Coronary artery (tissue), 2 donors: ENCODE measurements at regions not wholly inside any gene's neighbourhood (a gene's known extent, or its start where the extent isn't known, plus 50 kb on each side); places are given as distances from the start of the nearest gene placed in this dataset.

Experiments used
- DNase-seq: peaks from one replicate; pipeline ENCODE4 v3.0.0-alpha.2; 2017; ENCODE audit warnings: low spot score
- H3K27ac ChIP-seq, 2 donors: fragments of 200-600 bp; sonication (generic); one replicate each; pipeline ENCODE4 v1.5.1; 2016 to 2019
- H3K4me3 ChIP-seq: fragments of 200-600 bp; sonication (generic); 2 replicates; pipeline ENCODE4 v1.5.1; 2016; ENCODE audit warnings: mild to moderate bottlenecking, moderate library complexity
- TF ChIP-seq, protein P1 (sequence below): fragments of 200-600 bp; sonication (generic); IDR thresholded peaks from one replicate; pipeline ENCODE4 v1.5.1; 2019; ENCODE audit warnings: antibody characterized with exemption

DNA sequence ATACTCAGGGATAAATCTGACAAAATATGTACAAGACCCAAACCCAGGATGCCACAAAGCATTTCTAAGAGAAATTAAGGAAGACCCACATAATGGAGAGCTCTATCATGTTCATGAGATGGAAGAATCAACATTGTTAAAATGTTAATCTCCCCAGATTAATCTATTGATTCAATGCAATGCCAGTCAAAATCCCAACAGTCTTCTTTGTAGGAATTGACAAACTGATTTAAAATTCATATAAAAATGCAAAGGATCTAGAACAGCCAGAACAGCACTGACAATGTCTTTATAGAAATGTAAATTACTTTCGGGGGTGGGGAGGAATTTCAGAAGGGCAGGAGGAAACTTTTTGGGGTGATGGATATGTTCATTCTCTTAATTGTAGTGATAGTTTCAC is 281.6 kb upstream of the SEMA6A start:
- no peak overlapping the region for H3K4me3 ChIP-seq
- no peak for DNase-seq
- TF ChIP-seq, protein P1, sequence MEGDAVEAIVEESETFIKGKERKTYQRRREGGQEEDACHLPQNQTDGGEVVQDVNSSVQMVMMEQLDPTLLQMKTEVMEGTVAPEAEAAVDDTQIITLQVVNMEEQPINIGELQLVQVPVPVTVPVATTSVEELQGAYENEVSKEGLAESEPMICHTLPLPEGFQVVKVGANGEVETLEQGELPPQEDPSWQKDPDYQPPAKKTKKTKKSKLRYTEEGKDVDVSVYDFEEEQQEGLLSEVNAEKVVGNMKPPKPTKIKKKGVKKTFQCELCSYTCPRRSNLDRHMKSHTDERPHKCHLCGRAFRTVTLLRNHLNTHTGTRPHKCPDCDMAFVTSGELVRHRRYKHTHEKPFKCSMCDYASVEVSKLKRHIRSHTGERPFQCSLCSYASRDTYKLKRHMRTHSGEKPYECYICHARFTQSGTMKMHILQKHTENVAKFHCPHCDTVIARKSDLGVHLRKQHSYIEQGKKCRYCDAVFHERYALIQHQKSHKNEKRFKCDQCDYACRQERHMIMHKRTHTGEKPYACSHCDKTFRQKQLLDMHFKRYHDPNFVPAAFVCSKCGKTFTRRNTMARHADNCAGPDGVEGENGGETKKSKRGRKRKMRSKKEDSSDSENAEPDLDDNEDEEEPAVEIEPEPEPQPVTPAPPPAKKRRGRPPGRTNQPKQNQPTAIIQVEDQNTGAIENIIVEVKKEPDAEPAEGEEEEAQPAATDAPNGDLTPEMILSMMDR, result no peak
- no peak overlapping the region for H3K27ac ChIP-seq

DNA sequence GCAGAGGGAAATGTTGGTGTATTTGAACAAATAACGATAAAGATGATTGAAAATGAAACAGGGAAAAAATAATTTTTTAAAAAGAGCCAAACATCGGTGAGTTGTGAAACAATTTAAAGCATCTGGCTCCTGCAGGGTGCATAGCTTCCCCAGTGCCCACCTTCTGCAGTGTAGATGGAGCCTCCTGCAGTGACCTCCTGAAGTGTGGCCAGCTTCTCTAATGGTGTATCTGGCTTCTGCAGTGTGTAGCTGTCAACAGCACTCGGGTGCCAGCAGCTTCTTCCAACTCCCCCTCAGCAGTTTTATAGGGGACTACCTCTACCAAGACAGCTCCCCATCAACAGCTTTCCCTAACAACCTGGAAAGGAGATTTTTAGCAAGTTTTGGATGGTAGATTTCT is 279.4 kb upstream of the SEMA6A start:
- no peak for DNase-seq
- TF ChIP-seq, protein P1, result no peak
- no peak overlapping the region for H3K4me3 ChIP-seq
- H3K27ac ChIP-seq, result no peak overlapping the region

DNA sequence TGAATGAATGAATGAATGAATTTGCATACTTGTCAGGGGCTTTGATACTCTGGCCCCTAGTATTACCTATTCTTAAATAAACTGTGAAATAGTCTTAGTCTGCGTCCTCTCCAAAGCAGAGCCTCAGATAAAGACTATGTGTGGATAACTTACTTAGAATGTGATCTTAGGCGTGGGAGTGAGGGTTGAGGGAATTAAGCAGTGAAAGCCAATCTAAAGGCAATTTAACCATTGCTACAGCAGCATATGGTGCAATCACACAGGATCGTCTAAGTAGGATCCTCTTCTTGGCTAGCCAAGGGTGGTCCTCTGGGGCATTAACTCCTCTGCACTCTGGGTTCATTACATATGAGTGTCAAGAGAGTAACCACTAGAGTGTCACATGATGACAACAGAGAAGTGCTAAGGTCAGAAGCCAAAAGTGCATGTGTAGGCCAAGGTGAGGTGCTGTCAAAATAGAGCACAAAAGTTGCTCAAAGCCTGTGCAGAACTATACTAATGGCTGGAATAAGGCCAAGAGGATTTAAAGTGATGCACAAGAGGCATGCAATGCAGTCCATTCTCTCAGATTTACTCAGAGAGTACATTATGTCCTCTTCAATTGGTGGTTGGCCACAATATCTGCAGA is 274.4 kb upstream of the SEMA6A start:
- TF ChIP-seq, protein P1, result no peak
- no peak for DNase-seq
- no peak overlapping the region for H3K4me3 ChIP-seq
- H3K27ac ChIP-seq, result no peak overlapping the region

DNA sequence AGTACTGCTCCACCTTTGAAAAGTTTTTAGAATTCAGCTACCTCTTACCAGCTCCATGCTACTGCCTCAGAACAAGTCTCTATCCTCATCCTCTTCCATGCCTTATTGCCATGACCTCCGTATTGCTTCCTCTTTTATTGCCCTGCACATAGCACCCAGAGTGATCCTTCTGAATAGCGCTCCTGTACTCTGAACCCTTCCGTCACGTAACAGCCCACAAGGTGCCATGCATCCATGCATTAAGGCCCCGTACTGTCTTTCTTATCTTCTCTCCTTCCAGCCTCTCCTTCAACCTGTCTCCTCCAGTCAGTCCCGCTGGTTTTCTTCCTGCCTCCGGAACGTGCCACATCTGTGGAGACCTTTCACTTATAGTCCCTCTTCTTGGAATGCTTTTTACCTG is 273.3 kb upstream of the SEMA6A start:
- no peak for DNase-seq
- H3K4me3 ChIP-seq, result no peak overlapping the region
- no peak overlapping the region for H3K27ac ChIP-seq
- TF ChIP-seq, protein P1, result no peak

DNA sequence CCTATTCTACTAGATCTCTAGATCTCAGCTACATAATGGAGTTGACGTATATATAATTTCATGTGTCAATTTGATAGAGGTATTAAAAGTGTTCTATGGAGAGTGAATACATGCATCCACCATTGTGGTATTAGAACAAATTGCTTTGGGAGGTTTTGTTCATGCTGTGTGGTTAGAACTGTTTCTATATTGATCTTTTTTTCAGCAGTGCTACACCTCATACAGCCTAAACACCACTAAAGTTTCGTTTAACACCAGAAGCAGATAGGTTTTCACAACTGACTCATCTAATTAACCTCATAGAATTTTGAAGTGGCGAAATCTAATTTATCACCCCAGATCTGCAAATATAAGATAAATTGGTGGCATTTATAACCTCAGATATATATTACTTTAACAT is 269.4 kb upstream of the SEMA6A start:
- Histone ChIP-seq H3K4me3 (no peak overlapping the region), H3K27ac (no peak overlapping the region)
- TF ChIP-seq, protein P1, result no peak
- DNase-seq, result no peak

DNA sequence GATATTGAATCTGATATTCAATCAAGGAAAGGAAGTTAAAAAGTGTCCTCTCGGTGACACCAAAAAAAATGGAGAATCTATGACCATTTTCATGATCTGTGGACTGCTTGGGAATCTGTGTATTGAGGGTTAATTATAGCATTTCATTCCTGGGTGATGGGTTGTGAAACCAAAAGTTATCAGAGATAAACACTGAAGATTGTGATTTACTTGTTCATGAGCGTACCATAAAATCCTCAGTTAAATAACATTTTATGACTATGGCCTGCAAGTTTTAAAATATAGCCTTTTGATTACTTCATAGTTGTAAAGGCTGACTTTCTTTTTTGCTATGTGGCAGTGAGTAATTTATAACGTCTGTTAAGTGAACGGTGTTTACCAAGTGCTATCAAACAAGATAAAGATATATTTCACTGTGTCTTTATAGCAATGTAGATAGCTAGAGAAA is 267.9 kb upstream of the SEMA6A start:
- TF ChIP-seq, protein P1, result no peak
- DNase-seq, result no peak
- no peak overlapping the region for H3K27ac ChIP-seq
- H3K4me3 ChIP-seq, result no peak overlapping the region

DNA sequence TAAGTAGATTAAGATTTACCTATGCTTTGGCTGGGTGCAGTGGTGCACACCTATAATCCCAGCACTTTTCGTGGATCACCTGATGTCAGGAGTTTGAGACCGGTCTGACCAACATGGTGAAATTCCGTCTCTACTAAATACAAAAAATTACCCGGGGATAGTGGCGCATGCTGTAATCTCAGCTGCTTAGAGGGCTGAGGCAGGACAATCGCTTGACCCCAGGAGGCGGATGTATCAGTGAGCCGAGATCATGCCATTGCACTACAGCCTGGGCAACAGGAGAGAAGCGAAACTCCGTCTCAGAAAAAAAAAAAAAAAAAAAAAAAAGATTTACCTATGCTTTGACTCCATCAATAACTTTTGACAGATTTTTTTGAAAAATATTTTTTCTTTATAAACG is 267.1 kb upstream of the SEMA6A start:
- TF ChIP-seq, protein P1, result no peak
- no peak for DNase-seq
- Histone ChIP-seq H3K4me3 (no peak overlapping the region), H3K27ac (no peak overlapping the region)
